HG03439 (cell line): ENCODE measurements at regions not wholly inside any gene's neighbourhood (a gene's known extent, or its start where the extent isn't known, plus 50 kb on each side); places are given as distances from the start of the nearest gene placed in this dataset.

Experiments
- ATAC-seq: cut with Tn5 transposase; IDR thresholded peaks from one replicate; pipeline ENCODE4 v1.9.1; 2021; ENCODE audit warnings: mild to moderate bottlenecking, moderate library complexity; ENCODE audit not compliant: unreplicated experiment

DNA sequence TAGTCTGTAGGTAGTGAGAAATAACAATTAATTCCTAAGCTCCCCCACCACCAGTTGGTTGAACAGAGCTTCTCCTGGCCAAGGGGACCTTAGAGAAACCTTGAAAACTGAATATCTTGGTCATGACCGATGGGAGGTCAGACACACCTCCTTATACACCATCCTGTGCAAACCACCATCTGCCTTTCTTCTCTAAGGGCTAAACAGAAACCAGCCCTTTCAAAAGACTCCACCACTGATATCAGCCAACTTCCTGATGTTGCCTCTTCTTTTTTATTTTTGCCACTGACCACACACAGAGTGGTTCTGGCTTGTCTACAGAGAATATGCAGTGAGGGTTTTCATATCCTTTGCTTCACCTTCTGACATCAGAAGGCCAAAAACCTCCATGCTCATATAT lies 977.7 kb upstream of the SEL1L start:
- ATAC-seq = no peak

DNA sequence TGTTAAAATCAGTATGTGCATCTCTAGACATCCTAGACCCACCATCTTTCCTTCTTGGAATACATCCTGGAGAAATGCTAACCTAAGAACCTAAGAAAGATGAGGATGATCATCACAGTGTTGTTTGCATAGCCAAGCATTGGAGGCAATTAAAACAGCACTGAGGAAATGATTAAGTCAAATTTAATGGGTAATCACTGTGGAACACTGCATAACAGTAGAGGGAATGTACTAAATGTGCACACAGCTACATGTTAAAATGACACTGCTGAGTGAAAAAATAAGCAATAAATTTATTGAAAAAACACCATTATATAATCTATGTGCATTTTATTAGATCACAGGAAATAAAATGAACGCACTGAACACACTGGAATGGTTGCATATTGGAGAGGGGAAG lies 987.1 kb upstream of the SEL1L start:
- ATAC-seq = no peak

DNA sequence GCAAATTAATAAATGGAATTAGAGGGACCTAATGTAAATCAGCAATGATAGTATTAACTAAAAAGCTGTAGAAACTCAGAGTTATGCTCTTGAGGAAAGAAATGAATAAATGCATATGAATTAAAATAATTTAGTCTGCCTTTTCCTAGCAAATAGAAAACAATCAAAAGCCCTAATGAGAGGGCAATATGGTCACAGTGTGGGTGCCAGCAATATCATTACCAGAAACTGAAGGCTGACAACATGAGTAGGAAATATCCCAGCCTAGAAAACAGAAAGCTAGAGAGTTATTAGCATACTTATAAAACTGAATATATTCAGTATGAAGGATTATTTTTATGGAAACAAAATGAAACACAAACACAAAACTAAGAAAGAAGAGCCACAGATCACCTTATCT lies 987.5 kb upstream of the SEL1L start:
- no peak for ATAC-seq

- no peak for ATAC-seq
Observed at GRCh38 chr14:82528016-82528415, 994.4 kb upstream of the SEL1L start.

DNA sequence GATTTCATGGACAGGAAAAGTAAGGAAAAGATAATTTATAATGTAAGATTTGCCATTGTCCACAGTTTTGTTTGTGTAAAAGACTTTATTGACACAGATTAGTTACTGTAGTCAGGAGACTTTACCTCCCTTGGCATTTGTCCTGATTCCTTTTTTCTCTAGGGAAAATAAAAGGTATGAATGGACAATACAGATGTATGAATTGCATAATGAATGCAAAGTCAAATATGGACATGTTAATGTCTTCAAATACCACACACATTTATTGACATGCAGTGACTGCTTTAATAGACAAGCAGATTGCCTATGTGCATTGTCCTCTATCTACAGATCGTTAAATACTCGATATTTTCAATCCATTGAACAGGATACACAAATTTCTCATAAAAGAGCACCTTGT lies 999.7 kb upstream of the SEL1L start:
- ATAC-seq = no peak

GRCh38 chr14:82536566-82536965 lies 1002.9 kb upstream of the SEL1L start:
- ATAC-seq = no peak

DNA sequence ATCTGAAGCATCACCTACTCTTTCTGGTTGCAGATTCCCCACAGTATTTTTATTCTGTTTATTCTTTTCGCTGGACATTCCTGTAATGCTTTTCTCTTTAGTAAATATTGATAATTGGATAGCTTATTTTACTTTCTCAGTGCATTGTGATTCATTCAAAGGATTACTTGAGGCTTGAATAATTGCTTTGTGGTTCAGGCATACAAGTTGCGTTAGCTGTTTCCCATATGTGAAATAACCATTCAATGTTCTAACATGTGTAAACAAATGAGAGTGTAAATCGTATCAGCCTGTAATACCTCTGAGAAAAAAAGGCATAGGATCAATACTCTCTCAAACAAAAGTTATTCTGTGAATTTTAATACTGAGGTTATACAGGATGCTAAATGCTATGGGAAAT lies 1004.2 kb upstream of the SEL1L start:
- ATAC-seq = no peak

DNA sequence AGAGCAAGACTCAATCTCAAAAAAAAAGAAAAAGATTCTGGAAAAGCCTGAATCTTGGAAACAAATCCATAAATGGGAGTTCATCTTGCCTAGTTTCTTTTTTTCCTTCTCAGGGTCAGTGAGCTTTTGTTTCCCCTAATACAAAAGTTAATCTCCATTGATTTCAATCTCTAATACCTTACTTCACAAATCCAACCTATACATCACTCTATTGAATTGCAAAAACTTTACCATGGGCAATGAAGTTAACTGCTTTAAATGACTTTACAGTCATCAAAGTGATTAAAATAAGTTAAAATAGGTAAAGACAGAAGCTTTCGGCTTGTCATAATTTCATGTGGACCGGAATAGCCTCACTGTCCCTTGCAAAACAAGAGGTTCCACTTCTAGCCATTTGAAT lies 1012.7 kb upstream of the SEL1L start:
- ATAC-seq = no peak

- no peak for ATAC-seq
Observed at GRCh38 chr14:82549306-82549990, 1015.8 kb upstream of the SEL1L start.

DNA sequence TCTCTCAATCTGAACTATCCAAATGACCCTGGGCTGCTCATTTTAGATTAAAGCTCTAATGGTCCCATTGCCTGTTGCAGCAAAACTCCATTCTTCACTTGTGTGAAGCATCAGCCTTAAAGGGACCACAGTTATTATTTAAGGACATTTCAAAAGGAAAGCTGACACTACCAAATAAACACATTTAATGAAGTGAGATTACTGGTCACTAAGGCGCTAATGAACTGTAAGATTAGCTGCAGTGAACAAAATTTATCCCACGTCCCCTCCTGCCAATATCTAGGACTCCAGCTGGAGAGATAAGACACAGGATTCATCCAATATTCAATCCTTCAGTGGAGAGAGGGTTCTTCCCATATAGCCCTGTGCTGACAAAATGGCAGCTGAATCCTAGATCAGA lies 1029.2 kb upstream of the SEL1L start:
- ATAC-seq = no peak

- ATAC-seq = no peak
Observed at GRCh38 chr14:82565825-82566224, 1032.2 kb upstream of the SEL1L start.

DNA sequence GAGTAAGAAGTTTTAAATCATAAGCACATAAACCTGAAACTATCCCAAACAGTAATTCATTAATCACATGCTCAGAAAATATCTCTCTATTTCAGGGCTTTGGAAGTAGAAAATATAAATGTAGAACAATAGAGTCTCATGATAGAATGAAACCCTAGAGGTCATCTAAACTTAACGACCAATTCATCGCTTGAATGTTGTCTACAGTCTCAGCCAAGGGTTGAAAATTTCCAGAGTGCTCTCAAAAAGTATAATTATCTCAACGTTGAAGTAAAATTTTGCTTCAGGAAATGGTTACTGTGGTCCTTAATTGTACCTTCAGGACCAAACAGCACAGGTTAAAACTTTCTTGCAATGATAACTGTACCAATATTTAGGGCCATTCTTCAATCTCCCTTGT lies 1053.6 kb upstream of the SEL1L start:
- ATAC-seq = no peak

GRCh38 chr14:82595466-82595865 lies 1061.8 kb upstream of the SEL1L start:
- no peak for ATAC-seq

GRCh38 chr14:82602794-82603193 lies 1069.1 kb upstream of the SEL1L start:
- ATAC-seq = no peak

DNA sequence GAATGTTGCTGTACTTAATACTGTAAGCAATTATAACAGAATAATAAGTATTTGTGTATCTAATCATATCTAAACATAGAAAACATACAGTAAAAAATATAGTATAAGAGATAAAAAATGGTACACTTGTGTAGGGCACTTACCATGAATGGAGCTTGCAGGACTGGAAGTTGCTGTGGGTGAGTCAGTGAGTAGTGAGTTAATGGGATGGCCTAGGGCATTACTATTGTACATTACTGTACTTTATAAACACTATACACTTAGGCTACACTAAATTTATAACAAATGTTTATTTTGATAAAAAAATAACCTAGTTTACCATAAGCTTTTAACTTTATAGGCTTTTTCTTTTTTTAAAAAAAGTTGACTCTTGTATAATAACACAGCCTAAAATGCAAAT lies 1071.2 kb upstream of the SEL1L start:
- ATAC-seq = no peak

DNA sequence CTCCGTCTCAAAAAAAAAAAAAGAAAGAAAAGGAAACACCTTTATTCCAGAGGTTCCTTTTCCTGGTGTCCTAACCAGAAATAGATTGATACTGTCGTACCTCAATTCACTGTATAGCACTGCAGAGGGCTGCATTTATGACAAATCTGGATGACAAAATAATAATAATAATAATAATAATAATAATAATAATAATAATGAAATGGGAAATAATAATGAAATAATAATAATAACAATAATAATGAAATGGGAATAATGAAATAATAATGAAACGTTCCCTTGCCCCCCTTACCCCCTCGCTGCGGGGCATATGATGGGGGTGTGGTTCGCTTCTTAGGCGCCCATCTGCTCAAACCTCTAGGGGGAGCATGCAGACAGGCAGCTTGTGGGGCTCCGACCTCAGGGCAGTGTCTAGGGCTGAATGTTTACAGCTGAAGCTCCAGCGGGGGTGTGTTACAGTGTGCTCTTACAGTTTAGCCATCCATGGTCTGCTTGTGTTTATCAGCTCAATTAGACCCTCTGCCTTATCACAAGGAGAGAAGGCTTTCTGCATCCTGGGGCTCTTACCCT lies 1088.3 kb upstream of the SEL1L start:
- no peak for ATAC-seq

GRCh38 chr14:82626156-82627066 lies 1092.8 kb upstream of the SEL1L start:
- no peak for ATAC-seq

- no peak for ATAC-seq
Observed at GRCh38 chr14:82635915-82636314, 1102.3 kb upstream of the SEL1L start.

GRCh38 chr14:82636426-82636825 lies 1102.8 kb upstream of the SEL1L start:
- ATAC-seq = no peak

DNA sequence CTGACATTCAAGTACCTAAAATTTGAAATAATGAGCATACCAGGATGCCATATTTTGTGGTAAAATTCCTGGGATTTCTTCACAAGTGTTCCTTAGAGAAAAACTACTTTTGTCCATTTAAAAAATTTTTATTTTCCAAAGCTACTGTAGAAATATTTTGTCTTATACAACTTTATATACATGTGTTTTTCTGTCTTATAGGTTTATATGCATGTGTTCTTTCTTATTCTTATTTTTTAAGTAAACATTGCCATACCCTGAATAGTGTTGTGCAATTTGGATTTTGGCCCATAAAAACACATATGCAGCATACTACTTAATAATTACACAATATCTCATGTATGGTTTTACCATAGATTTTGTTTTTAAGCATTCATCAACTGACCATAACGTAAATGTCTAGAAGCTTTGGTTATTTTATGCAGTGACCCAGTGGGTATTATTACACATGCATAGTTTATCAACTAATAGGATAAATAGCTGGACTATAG lies 1107.4 kb upstream of the SEL1L start:
- ATAC-seq = no peak

DNA sequence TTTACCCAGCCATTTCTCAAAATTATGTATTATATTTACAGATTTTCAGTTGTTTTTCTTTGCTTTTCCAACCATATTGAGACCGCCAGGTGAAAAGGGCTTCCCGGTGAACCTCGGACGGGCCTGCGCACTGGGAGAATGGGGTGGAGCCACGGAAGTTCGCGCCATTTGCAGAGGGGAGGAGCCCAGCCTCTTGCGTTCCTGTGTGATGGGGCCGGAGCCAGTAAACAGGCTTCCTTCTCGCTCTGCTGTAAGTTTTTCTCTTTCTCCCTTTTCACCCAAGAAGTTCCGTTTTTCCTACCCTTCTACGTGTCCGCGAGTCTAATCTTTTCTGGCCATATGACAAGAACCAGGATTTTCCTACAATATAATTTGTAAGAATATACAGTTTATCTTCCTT lies 1108.8 kb upstream of the SEL1L start:
- ATAC-seq = no peak
